ENCODE measurements at regions not wholly inside any gene's neighbourhood (a gene's known extent, or its start where the extent isn't known, plus 50 kb on each side); places are given as distances from the start of the nearest gene placed in this dataset.

GRCh38 chr16:59907611-59908010 is 1173.5 kb upstream of the GOT2 start:
- no peak overlapping the region for H2AFZ ChIP-seq (ENCODE audit: low read depth, low read length)
- H3K9me3 ChIP-seq (ENCODE audit: low read length) = no peaks in the 10 kb centered on the region
- no peak overlapping the region for H3K4me3 ChIP-seq (ENCODE audit: low read length)
- no peak overlapping the region for H3K4me2 ChIP-seq (ENCODE audit: low read length)
- H3F3A ChIP-seq (ENCODE audit: insufficient read depth, low read length, poor library complexity, severe bottlenecking) = no peaks in the 10 kb centered on the region
- no peaks in the 10 kb centered on the region for H3K36me3 ChIP-seq (ENCODE audit: insufficient read depth, low read length)
- no peaks in the 10 kb centered on the region for H3K27me3 ChIP-seq (ENCODE audit: insufficient read depth, low read depth, low read length)
- H3K27ac ChIP-seq (ENCODE audit: low read length) = no peak overlapping the region
- H4K20me1 ChIP-seq (ENCODE audit: insufficient read depth) = no peaks in the 10 kb centered on the region
- TF ChIP-seq MXI1 (conservative IDR thresholded peaks at IDR 0.05; ENCODE audit: poor library complexity, severe bottlenecking) = no peak
- TF ChIP-seq EP300 (conservative IDR thresholded peaks at IDR 0.05; ENCODE audit: poor library complexity, severe bottlenecking) = no peak
- no peak for TF ChIP-seq CTCF (IDR thresholded peaks at IDR 0.05; ENCODE audit: poor library complexity, severe bottlenecking)
- no peak for TF ChIP-seq SMC3 (conservative IDR thresholded peaks at IDR 0.05; ENCODE audit: poor library complexity)
- no peak for TF ChIP-seq TAF1 (IDR thresholded peaks at IDR 0.05; ENCODE audit: low read depth)
- no peak for TF ChIP-seq RAD21 (conservative IDR thresholded peaks at IDR 0.05)
- TF ChIP-seq REST (IDR thresholded peaks at IDR 0.05; ENCODE audit: borderline replicate concordance) = no peak
- H3K79me2 ChIP-seq (replicated peaks; ENCODE audit: insufficient read depth, low read length) = no peaks in the 10 kb centered on the region
- H3K9ac ChIP-seq (ENCODE audit: low read length) = no peak overlapping the region
- no peaks in the 10 kb centered on the region for H3K9me2 ChIP-seq (ENCODE audit: insufficient read depth, low read length)

DNA sequence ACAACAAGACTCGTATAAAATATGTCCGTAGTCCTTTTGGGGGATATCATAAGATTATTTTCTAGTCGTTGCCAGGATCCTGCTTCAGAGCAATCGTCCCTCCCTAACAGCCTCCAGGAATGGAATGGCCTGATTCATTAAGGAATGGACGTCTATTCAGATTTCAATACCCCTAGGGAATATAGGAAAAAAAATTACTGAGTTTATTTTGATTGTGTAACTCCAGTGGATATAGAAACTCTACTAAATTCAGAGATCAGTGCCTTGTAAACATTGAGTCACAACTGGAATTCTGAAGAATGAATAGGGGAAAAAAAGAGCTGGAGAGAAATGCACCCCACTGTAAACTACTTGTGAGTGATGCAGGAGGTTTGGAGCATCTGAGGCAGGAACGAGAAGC is 1171.5 kb upstream of the GOT2 start:
- no peaks in the 10 kb centered on the region for H3K36me3 ChIP-seq (ENCODE audit: insufficient read depth, low read length)
- H3K4me2 ChIP-seq (ENCODE audit: low read length) = no peak overlapping the region
- H3K4me3 ChIP-seq (ENCODE audit: low read length) = no peak overlapping the region
- H3K9me3 ChIP-seq (ENCODE audit: low read length) = no peaks in the 10 kb centered on the region
- no peak for TF ChIP-seq TAF1 (IDR thresholded peaks at IDR 0.05; ENCODE audit: low read depth)
- TF ChIP-seq POLR2AphosphoS5 (IDR thresholded peaks at IDR 0.05) = no peak
- TF ChIP-seq REST (IDR thresholded peaks at IDR 0.05; ENCODE audit: borderline replicate concordance) = no peak
- no peak for TF ChIP-seq RAD21 (conservative IDR thresholded peaks at IDR 0.05)
- TF ChIP-seq EP300 (conservative IDR thresholded peaks at IDR 0.05; ENCODE audit: poor library complexity, severe bottlenecking) = no peak
- no peak for TF ChIP-seq MXI1 (conservative IDR thresholded peaks at IDR 0.05; ENCODE audit: poor library complexity, severe bottlenecking)
- TF ChIP-seq CTCF (IDR thresholded peaks at IDR 0.05; ENCODE audit: poor library complexity, severe bottlenecking) = no peak
- no peak for TF ChIP-seq SMC3 (conservative IDR thresholded peaks at IDR 0.05; ENCODE audit: poor library complexity)
- TF ChIP-seq EZH2 (IDR thresholded peaks at IDR 0.05; ENCODE audit: borderline replicate concordance, insufficient read depth, low read length, poor library complexity, severe bottlenecking) = no peak
- H3K79me2 ChIP-seq (replicated peaks; ENCODE audit: insufficient read depth, low read length) = no peaks in the 10 kb centered on the region
- H3K27ac ChIP-seq (ENCODE audit: low read length) = no peak overlapping the region
- H2AFZ ChIP-seq (ENCODE audit: low read depth, low read length) = no peak overlapping the region
- H3K27me3 ChIP-seq (ENCODE audit: insufficient read depth, low read depth, low read length) = no peaks in the 10 kb centered on the region
- H3F3A ChIP-seq (ENCODE audit: insufficient read depth, low read length, poor library complexity, severe bottlenecking) = no peaks in the 10 kb centered on the region
- no peak overlapping the region for H3K9ac ChIP-seq (ENCODE audit: low read length)
- H3K9me2 ChIP-seq (ENCODE audit: insufficient read depth, low read length) = no peaks in the 10 kb centered on the region
- H4K20me1 ChIP-seq (ENCODE audit: insufficient read depth) = no peaks in the 10 kb centered on the region

Measured in neural cell (in vitro differentiated cells).